ENCODE measurements at regions not wholly inside any gene's neighbourhood (a gene's known extent, or its start where the extent isn't known, plus 50 kb on each side); places are given as distances from the start of the nearest gene placed in this dataset.

- H2AFZ ChIP-seq (ENCODE audit: low read depth), result no peak overlapping the region
- no peaks in the 10 kb centered on the region for H3K36me3 ChIP-seq (ENCODE audit: insufficient read depth)
- H4K20me1 ChIP-seq (ENCODE audit: insufficient read depth), result no peaks in the 10 kb centered on the region
- no peaks in the 10 kb centered on the region for H3K79me2 ChIP-seq (ENCODE audit: insufficient read depth, low read depth)
- no peaks in the 10 kb centered on the region for H3K4me1 ChIP-seq (ENCODE audit: low read depth, poor library complexity, severe bottlenecking)
- no peak overlapping the region for H3K4me2 ChIP-seq
- H3K9ac ChIP-seq, result no peak overlapping the region
- no peak overlapping the region for H3K4me3 ChIP-seq (IDR thresholded peaks at IDR 0.05; ENCODE audit: insufficient read depth, low read depth, low read length)
- no peaks in the 10 kb centered on the region for H3K27me3 ChIP-seq (ENCODE audit: insufficient read depth, low read depth)
- H3K27ac ChIP-seq, result no peak overlapping the region
- no peak for TF ChIP-seq CTCF (conservative IDR thresholded peaks at IDR 0.05; ENCODE audit: low read depth, low read length)
These were observed 177.0 kb upstream of the ZBTB20 start for GRCh38 chr3:115324056-115324455.

- no peak overlapping the region for H3K27ac ChIP-seq
- no peak for TF ChIP-seq CTCF (conservative IDR thresholded peaks at IDR 0.05; ENCODE audit: low read depth, low read length)
- no peak overlapping the region for H2AFZ ChIP-seq (ENCODE audit: low read depth)
- no peaks in the 10 kb centered on the region for H4K20me1 ChIP-seq (ENCODE audit: insufficient read depth)
- no peaks in the 10 kb centered on the region for H3K4me1 ChIP-seq (ENCODE audit: low read depth, poor library complexity, severe bottlenecking)
- no peaks in the 10 kb centered on the region for H3K79me2 ChIP-seq (ENCODE audit: insufficient read depth, low read depth)
- no peak overlapping the region for H3K9ac ChIP-seq
- H3K4me2 ChIP-seq, result no peak overlapping the region
- no peaks in the 10 kb centered on the region for H3K27me3 ChIP-seq (ENCODE audit: insufficient read depth, low read depth)
- no peaks in the 10 kb centered on the region for H3K36me3 ChIP-seq (ENCODE audit: insufficient read depth)
- no peak overlapping the region for H3K4me3 ChIP-seq (IDR thresholded peaks at IDR 0.05; ENCODE audit: insufficient read depth, low read depth, low read length)
These were observed 178.5 kb upstream of the ZBTB20 start for GRCh38 chr3:115325539-115325938.

- Histone ChIP-seq H3K9ac (no peak overlapping the region), H3K27me3 (ENCODE audit: insufficient read depth, low read depth) (no peaks in the 10 kb centered on the region), H3K4me3 (IDR thresholded peaks at IDR 0.05; ENCODE audit: insufficient read depth, low read depth, low read length) (no peak overlapping the region), H3K4me2 (no peak overlapping the region), H3K79me2 (ENCODE audit: insufficient read depth, low read depth) (no peaks in the 10 kb centered on the region), H3K36me3 (ENCODE audit: insufficient read depth) (no peaks in the 10 kb centered on the region), H3K27ac (no peak overlapping the region), H4K20me1 (ENCODE audit: insufficient read depth) (no peaks in the 10 kb centered on the region), H3K4me1 (ENCODE audit: low read depth, poor library complexity, severe bottlenecking) (no peaks in the 10 kb centered on the region), H2AFZ (ENCODE audit: low read depth) (no peak overlapping the region)
- no peak for TF ChIP-seq CTCF (conservative IDR thresholded peaks at IDR 0.05; ENCODE audit: low read depth, low read length)
These were observed 183.3 kb upstream of the ZBTB20 start for GRCh38 chr3:115330430-115330829.

- Histone ChIP-seq H2AFZ (ENCODE audit: low read depth) (no peak overlapping the region), H3K4me3 (IDR thresholded peaks at IDR 0.05; ENCODE audit: insufficient read depth, low read depth, low read length) (no peak overlapping the region), H3K36me3 (ENCODE audit: insufficient read depth) (no peaks in the 10 kb centered on the region), H3K9ac (no peak overlapping the region), H3K27me3 (ENCODE audit: insufficient read depth, low read depth) (no peaks in the 10 kb centered on the region), H3K79me2 (ENCODE audit: insufficient read depth, low read depth) (no peaks in the 10 kb centered on the region), H3K4me2 (no peak overlapping the region), H4K20me1 (ENCODE audit: insufficient read depth) (no peaks in the 10 kb centered on the region), H3K4me1 (ENCODE audit: low read depth, poor library complexity, severe bottlenecking) (no peaks in the 10 kb centered on the region), H3K27ac (no peak overlapping the region)
- no peak for TF ChIP-seq CTCF (conservative IDR thresholded peaks at IDR 0.05; ENCODE audit: low read depth, low read length)
These were observed 185.9 kb upstream of the ZBTB20 start for GRCh38 chr3:115332998-115333397.

- no peak for TF ChIP-seq CTCF (conservative IDR thresholded peaks at IDR 0.05; ENCODE audit: low read depth, low read length)
- Histone ChIP-seq H3K27ac (no peak overlapping the region), H4K20me1 (ENCODE audit: insufficient read depth) (no peaks in the 10 kb centered on the region), H3K36me3 (ENCODE audit: insufficient read depth) (no peaks in the 10 kb centered on the region), H3K4me1 (ENCODE audit: low read depth, poor library complexity, severe bottlenecking) (no peaks in the 10 kb centered on the region), H3K4me2 (no peak overlapping the region), H3K79me2 (ENCODE audit: insufficient read depth, low read depth) (no peaks in the 10 kb centered on the region), H3K4me3 (IDR thresholded peaks at IDR 0.05; ENCODE audit: insufficient read depth, low read depth, low read length) (no peak overlapping the region), H3K27me3 (ENCODE audit: insufficient read depth, low read depth) (no peaks in the 10 kb centered on the region), H3K9ac (no peak overlapping the region), H2AFZ (ENCODE audit: low read depth) (no peak overlapping the region)
These were observed 189.7 kb upstream of the ZBTB20 start for GRCh38 chr3:115336836-115337235.
